Activated naive CD8-positive, alpha-beta T cell treated with anti-CD3 and anti-CD28 coated beads, Interleukin-2, amount 10 ng/mL, durations not matched to agents 7 days and 5 days (primary cell): ENCODE measurements at regions not wholly inside any gene's neighbourhood (a gene's known extent, or its start where the extent isn't known, plus 50 kb on each side); places are given as distances from the start of the nearest gene placed in this dataset.
"Not testable (repeated sequence)": the region's sequence is repeated elsewhere in the genome, so short reads cannot be mapped to it uniquely, and the experiment has no call there.

ENCODE experiments used
- ATAC-seq: fragments of 150-1000 bp; cut with Tn5 transposase; one replicate; pipeline ENCODE4 v1.10.0; 2021; ENCODE audit warnings: low read depth, moderate library complexity
- POLR2A ChIA-PET: fragments of 350-600 bp; sonication (Branson Sonifier 250); formaldehyde crosslinking; loops from one replicate; lab custom pipeline; 2021; ENCODE audit warnings: antibody characterized with exemption; lab: Charles Lee
- DNase-seq: peaks from one replicate; pipeline ENCODE4 v3.0.0; 2021
- H3K27ac Mint-ChIP-seq: one replicate; pipeline ENCODE4 v1.8.0; 2022; ENCODE audit warnings: mild to moderate bottlenecking, mixed read lengths
- H3K27me3 Mint-ChIP-seq: one replicate; pipeline ENCODE4 v1.8.0; 2022; ENCODE audit warnings: mild to moderate bottlenecking, moderate library complexity, mixed read lengths
- H3K36me3 Mint-ChIP-seq: one replicate; pipeline ENCODE4 v1.8.0; 2021; ENCODE audit warnings: mild to moderate bottlenecking, mixed read lengths
- H3K4me1 Mint-ChIP-seq: one replicate; pipeline ENCODE4 v1.8.0; 2021; ENCODE audit warnings: mixed read lengths
- H3K4me3 Mint-ChIP-seq: one replicate; pipeline ENCODE4 v1.8.0; 2022; ENCODE audit warnings: mild to moderate bottlenecking, moderate library complexity, mixed read lengths
- H3K9me3 Mint-ChIP-seq: one replicate; pipeline ENCODE4 v1.8.0; 2021; ENCODE audit warnings: mixed read lengths

GRCh38 chr9:38254151-38254550 is 138.4 kb upstream of the ALDH1B1 start:
- POLR2A ChIA-PET, result no interaction called here
- no peak overlapping the region for H3K4me3 Mint-ChIP-seq
- H3K27me3 Mint-ChIP-seq, result peaks cover 4% of the 10 kb centered on the region

GRCh38 chr9:38253200-38253599 is 139.3 kb upstream of the ALDH1B1 start:
- POLR2A ChIA-PET, result no interaction called here
- DNase-seq, result no peak
- no peaks in the 10 kb centered on the region for H3K4me1 Mint-ChIP-seq
- H3K4me3 Mint-ChIP-seq, result no peak overlapping the region
- no peaks in the 10 kb centered on the region for H3K9me3 Mint-ChIP-seq
- no peaks in the 10 kb centered on the region for H3K36me3 Mint-ChIP-seq
- no peak for ATAC-seq
- H3K27ac Mint-ChIP-seq, result no peak overlapping the region
- H3K27me3 Mint-ChIP-seq, result peaks cover 4% of the 10 kb centered on the region

More at GRCh38 chr9:38254151-38254550, 138.4 kb upstream of the ALDH1B1 start:
- H3K9me3 Mint-ChIP-seq, result no peaks in the 10 kb centered on the region
- DNase-seq, result no peak
- no peaks in the 10 kb centered on the region for H3K36me3 Mint-ChIP-seq
- H3K27ac Mint-ChIP-seq, result no peak overlapping the region
- no peaks in the 10 kb centered on the region for H3K4me1 Mint-ChIP-seq
- ATAC-seq, result no peak

GRCh38 chr9:38251036-38251860 is 141.3 kb upstream of the ALDH1B1 start:
- Mint-ChIP-seq H3K27me3 (peaks cover 3% of the 10 kb centered on the region), H3K27ac (no peak overlapping the region), H3K4me1 (no peaks in the 10 kb centered on the region), H3K4me3 (no peak overlapping the region), H3K9me3 (no peaks in the 10 kb centered on the region), H3K36me3 (no peaks in the 10 kb centered on the region)
- DNase-seq, result no peak
- ATAC-seq, result no peak
- POLR2A ChIA-PET, result no interaction called here

GRCh38 chr9:38250279-38251035 is 142.0 kb upstream of the ALDH1B1 start:
- H3K4me1 Mint-ChIP-seq, result no peaks in the 10 kb centered on the region
- no peak overlapping the region for H3K27ac Mint-ChIP-seq
- POLR2A ChIA-PET, result no interaction called here
- H3K9me3 Mint-ChIP-seq, result no peaks in the 10 kb centered on the region
- no peak for DNase-seq
- no peak overlapping the region for H3K4me3 Mint-ChIP-seq
- peaks cover 3% of the 10 kb centered on the region for H3K27me3 Mint-ChIP-seq
- no peaks in the 10 kb centered on the region for H3K36me3 Mint-ChIP-seq
- ATAC-seq, result no peak

- H3K9me3 Mint-ChIP-seq, result no peaks in the 10 kb centered on the region
- H3K27me3 Mint-ChIP-seq, result peaks cover 3% of the 10 kb centered on the region
- H3K27ac Mint-ChIP-seq, result no peak overlapping the region
- POLR2A ChIA-PET, result no interaction called here
- H3K36me3 Mint-ChIP-seq, result no peaks in the 10 kb centered on the region
- ATAC-seq, result no peak
- no peak for DNase-seq
- no peaks in the 10 kb centered on the region for H3K4me1 Mint-ChIP-seq
- H3K4me3 Mint-ChIP-seq, result no peak overlapping the region
Observed at GRCh38 chr9:38249587-38250210, 142.8 kb upstream of the ALDH1B1 start.

- H3K27ac Mint-ChIP-seq, result no peak overlapping the region
- H3K4me1 Mint-ChIP-seq, result no peaks in the 10 kb centered on the region
- no peak overlapping the region for H3K4me3 Mint-ChIP-seq
- no peak for ATAC-seq
- peaks cover 3% of the 10 kb centered on the region for H3K27me3 Mint-ChIP-seq
- DNase-seq, result no peak
- no peaks in the 10 kb centered on the region for H3K36me3 Mint-ChIP-seq
- POLR2A ChIA-PET, result no interaction called here
- no peaks in the 10 kb centered on the region for H3K9me3 Mint-ChIP-seq
Observed at GRCh38 chr9:38249049-38249448, 143.5 kb upstream of the ALDH1B1 start.

GRCh38 chr9:38246833-38247232 is 145.7 kb upstream of the ALDH1B1 start:
- Mint-ChIP-seq H3K36me3 (no peaks in the 10 kb centered on the region), H3K27ac (no peak overlapping the region), H3K4me3 (no peak overlapping the region), H3K27me3 (peaks cover 2% of the 10 kb centered on the region), H3K4me1 (no peaks in the 10 kb centered on the region), H3K9me3 (no peaks in the 10 kb centered on the region)
- POLR2A ChIA-PET, result no interaction called here
- DNase-seq (no peak), ATAC-seq (no peak)

GRCh38 chr9:38244971-38245370 is 147.5 kb upstream of the ALDH1B1 start:
- H3K36me3 Mint-ChIP-seq, result no peaks in the 10 kb centered on the region
- ATAC-seq (no peak), DNase-seq (no peak)
- no peak overlapping the region for H3K4me3 Mint-ChIP-seq
- no peaks in the 10 kb centered on the region for H3K4me1 Mint-ChIP-seq
- H3K27me3 Mint-ChIP-seq, result peaks cover 2% of the 10 kb centered on the region
- no peaks in the 10 kb centered on the region for H3K9me3 Mint-ChIP-seq
- no peak overlapping the region for H3K27ac Mint-ChIP-seq
- POLR2A ChIA-PET, result no interaction called here

GRCh38 chr9:38243993-38244392 is 148.5 kb upstream of the ALDH1B1 start:
- no peaks in the 10 kb centered on the region for H3K9me3 Mint-ChIP-seq
- DNase-seq, result no peak
- no peak overlapping the region for H3K27ac Mint-ChIP-seq
- no peak for ATAC-seq
- peaks cover 2% of the 10 kb centered on the region for H3K27me3 Mint-ChIP-seq
- H3K36me3 Mint-ChIP-seq, result no peaks in the 10 kb centered on the region
- POLR2A ChIA-PET, result no interaction called here
- H3K4me1 Mint-ChIP-seq, result no peaks in the 10 kb centered on the region
- no peak overlapping the region for H3K4me3 Mint-ChIP-seq

- POLR2A ChIA-PET, H3K36me3 Mint-ChIP-seq, DNase-seq: not testable (repeated sequence)
Observed at GRCh38 chr9:38242151-38242550, 150.4 kb upstream of the ALDH1B1 start.

GRCh38 chr9:38240051-38240450 is 152.5 kb upstream of the ALDH1B1 start:
- POLR2A ChIA-PET, result no interaction called here
- Mint-ChIP-seq H3K27me3 (peaks cover 2% of the 10 kb centered on the region), H3K9me3 (no peaks in the 10 kb centered on the region), H3K27ac (no peak overlapping the region), H3K4me1 (no peaks in the 10 kb centered on the region), H3K36me3 (no peaks in the 10 kb centered on the region), H3K4me3 (no peak overlapping the region)
- DNase-seq, result no peak
- no peak for ATAC-seq

More at GRCh38 chr9:38242151-38242550, 150.4 kb upstream of the ALDH1B1 start:
- not testable (repeated sequence) for H3K27me3 Mint-ChIP-seq, H3K4me3 Mint-ChIP-seq, H3K9me3 Mint-ChIP-seq, H3K4me1 Mint-ChIP-seq, H3K27ac Mint-ChIP-seq, ATAC-seq

GRCh38 chr9:38235244-38235643 is 157.3 kb upstream of the ALDH1B1 start:
- POLR2A ChIA-PET, result no interaction called here
- Mint-ChIP-seq H3K27me3 (peaks cover 9% of the 10 kb centered on the region), H3K9me3 (no peaks in the 10 kb centered on the region), H3K36me3 (no peaks in the 10 kb centered on the region), H3K27ac (no peak overlapping the region), H3K4me3 (no peak overlapping the region), H3K4me1 (peaks cover 2% of the 10 kb centered on the region)
- ATAC-seq (no peak), DNase-seq (no peak)

- Mint-ChIP-seq H3K27me3 (peaks cover 9% of the 10 kb centered on the region), H3K9me3 (no peaks in the 10 kb centered on the region), H3K4me1 (peaks cover 2% of the 10 kb centered on the region), H3K27ac (no peak overlapping the region), H3K36me3 (no peaks in the 10 kb centered on the region), H3K4me3 (no peak overlapping the region)
- DNase-seq (no peak), ATAC-seq (no peak)
- POLR2A ChIA-PET, result no interaction called here
Observed at GRCh38 chr9:38234479-38235170, 157.9 kb upstream of the ALDH1B1 start.
